H1 (cell line): ENCODE measurements at regions not wholly inside any gene's neighbourhood (a gene's known extent, or its start where the extent isn't known, plus 50 kb on each side); places are given as distances from the start of the nearest gene placed in this dataset.

Experiments used
- ATF3 ChIP-seq: IDR thresholded peaks from 2 replicates; pipeline ENCODE4 v1.6.1; 2011; ENCODE audit warnings: low read depth, mild to moderate bottlenecking, low read length; ENCODE audit not compliant: insufficient read depth
- CBX8 ChIP-seq: fragments of 300-800, 300-1000 bp; sonication (generic); IDR thresholded peaks from 2 replicates; pipeline ENCODE4 v1.7.1; 2016; ENCODE audit warnings: low read depth, low read length, borderline replicate concordance
- CHD1 ChIP-seq: IDR thresholded peaks from 2 replicates; pipeline ENCODE4 v1.6.1; 2012; ENCODE audit warnings: low read depth, low read length, improper control_type of control experiment
- EP300 ChIP-seq, 2 experiments: IDR thresholded peaks; 1 replicate in 1 of 2; 2 replicates in 1 of 2; pipeline ENCODE4 v1.6.1; 2011 to 2012; ENCODE audit warnings: low read depth in 2 of 2, low read length in 2 of 2, mild to moderate bottlenecking in 2 of 2, borderline replicate concordance in 1 of 2, inconsistent platforms in 1 of 2, moderate library complexity in 1 of 2
- HDAC6 ChIP-seq: IDR thresholded peaks from one replicate; pipeline ENCODE4 v1.7.1; 2012; ENCODE audit warnings: low read depth, mild to moderate bottlenecking, inconsistent platforms, low read length, moderate library complexity
- SP1 ChIP-seq: IDR thresholded peaks from 2 replicates; pipeline ENCODE4 v1.6.1; 2011; ENCODE audit warnings: low read depth, low read length
- SUZ12 ChIP-seq: fragments of 200-600 bp; sonication (generic); IDR thresholded peaks from 2 replicates; pipeline ENCODE4 v1.6.1; 2012; ENCODE audit warnings: mild to moderate bottlenecking, inconsistent platforms, low read length, moderate library complexity, mixed read lengths

GRCh38 chr7:138247081-138247480 is 170.8 kb downstream of the AKR1D1 start (continued):
- no peak for TF ChIP-seq ATF3
- no peak for TF ChIP-seq SP1
- no peak for TF ChIP-seq SUZ12
- TF ChIP-seq CHD1 = no peak
- TF ChIP-seq EP300 (IDR thresholded peaks at IDR 0.05; ENCODE audit: borderline replicate concordance in 1 of 2, low read depth in 2 of 2, low read length in 2 of 2) = no peak
- TF ChIP-seq CBX8 = no peak
- no peak for TF ChIP-seq HDAC6
